Stimulated activated CD4-positive, alpha-beta T cell treated with anti-CD3 and anti-CD28 coated beads, Interleukin-2, amount 100 ng/mL, for 4 hours (primary cell): ENCODE measurements at regions not wholly inside any gene's neighbourhood (a gene's known extent, or its start where the extent isn't known, plus 50 kb on each side); places are given as distances from the start of the nearest gene placed in this dataset.
"Not testable (repeated sequence)": the region's sequence is repeated elsewhere in the genome, so short reads cannot be mapped to it uniquely, and the experiment has no call there.

ENCODE experiments used
- DNase-seq: peaks from one replicate; pipeline ENCODE4 v3.0.0-alpha.2; 2020; ENCODE audit warnings: low read depth

DNA sequence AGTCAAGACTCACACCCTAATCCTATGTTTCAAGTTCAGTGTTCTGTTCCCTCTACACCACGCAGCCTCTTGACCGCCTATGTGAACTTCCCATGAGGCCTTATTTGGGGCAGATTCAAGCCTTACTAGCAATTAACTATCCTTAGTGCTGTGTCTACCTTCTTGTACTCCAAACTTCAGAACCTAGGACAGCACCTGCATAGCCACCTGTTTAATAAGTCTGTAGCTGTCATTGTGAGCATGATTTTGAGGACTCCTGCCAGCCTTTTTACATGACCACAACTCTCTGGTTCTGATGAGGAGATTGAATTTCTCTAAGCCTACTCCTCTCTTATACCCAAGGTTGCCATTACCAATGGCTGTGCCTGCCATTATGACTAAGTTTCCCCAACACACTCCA lies 50.8 kb upstream of the PCSK1 start:
- DNase-seq: no peak

DNA sequence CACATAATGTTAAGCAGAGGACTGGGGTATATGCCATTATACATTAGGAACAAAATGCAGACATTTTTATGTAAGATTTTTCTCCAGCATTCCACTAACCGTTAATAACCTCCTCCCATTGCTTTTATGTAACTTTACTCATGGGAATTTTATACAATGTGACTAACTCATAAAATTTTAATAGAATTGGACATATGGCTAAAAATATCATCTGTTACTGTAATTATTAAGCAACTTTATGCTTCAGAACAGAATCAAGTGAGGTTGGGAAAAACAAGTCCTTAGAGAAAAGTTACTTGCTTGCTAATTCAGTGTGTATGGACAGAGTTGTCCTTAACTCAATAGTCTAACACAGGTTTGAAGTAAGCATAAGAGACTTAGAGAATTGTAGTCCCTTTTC lies 54.8 kb upstream of the PCSK1 start:
- no peak for DNase-seq

DNA sequence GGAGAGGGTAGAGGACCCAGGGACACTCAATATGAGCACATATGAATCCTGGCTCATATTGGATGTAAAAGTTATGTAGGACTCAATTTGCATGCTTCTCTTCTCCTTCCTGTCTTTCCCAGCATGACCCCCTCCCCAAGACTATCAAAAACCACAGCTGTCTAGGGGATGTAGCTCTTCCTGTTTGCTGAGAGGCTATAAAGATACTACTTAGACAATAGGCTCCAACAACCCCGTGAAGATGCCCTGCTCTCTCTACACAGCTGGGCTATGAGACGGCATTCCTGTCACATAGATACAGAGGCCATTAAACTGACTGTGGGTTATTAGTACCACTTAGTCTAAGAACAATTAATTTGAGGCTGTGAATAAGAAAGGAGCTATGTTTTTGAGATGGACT lies 56.5 kb upstream of the PCSK1 start:
- no peak for DNase-seq

DNA sequence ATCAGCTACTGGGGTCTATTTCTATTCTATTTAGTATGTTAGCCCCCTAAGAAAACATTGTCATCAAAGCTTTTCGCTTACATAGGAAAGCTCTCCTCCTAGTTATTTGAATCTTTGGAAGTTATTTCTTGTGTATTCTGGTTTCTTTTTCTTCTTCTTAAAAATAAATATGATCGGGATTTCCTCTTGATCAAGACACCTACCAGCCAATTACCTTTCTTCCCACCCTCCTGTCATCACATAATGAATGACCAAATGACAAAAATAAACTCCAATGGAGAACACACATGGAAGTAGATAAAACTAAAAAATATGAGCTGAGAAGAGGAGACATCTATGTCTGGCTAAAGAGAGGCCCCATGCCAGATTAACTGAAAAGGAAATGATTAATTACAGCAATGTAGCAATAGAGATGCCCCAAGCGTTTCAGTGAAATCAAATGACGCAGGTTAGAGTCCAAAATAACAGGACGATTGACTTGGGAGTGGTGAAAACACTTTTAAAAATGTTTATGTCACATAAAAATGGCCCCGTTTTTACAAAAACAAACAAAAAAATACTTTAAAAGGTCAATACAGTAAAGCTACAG lies 59.5 kb upstream of the PCSK1 start:
- no peak for DNase-seq

DNA sequence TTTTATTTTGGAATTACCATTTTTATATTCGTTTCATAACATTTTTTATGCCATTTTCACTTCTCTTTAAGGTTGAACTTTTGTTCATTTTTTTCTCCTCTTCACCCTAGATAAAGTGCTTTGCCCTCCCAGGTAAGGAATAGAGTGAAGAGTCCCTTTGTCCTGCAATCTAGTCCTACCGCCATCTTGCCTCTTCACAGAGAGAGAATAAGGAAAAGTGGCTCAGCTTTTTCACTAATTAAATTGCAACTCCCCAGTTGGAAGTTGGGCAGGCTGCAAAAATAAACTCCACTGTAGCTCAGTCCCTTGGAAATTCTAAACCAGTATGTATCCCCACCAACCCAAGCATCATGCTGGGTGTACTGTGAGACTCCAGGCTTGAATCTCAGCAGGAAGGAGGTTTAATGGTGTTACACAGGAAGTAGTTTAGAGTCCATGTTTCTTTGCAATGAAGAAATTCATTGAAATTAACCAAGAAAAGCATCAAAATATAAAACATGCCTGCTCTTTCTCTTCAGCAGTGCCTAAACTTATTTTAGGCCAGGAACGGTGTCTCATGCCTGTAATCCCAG lies 60.3 kb upstream of the PCSK1 start:
- DNase-seq: no peak

DNA sequence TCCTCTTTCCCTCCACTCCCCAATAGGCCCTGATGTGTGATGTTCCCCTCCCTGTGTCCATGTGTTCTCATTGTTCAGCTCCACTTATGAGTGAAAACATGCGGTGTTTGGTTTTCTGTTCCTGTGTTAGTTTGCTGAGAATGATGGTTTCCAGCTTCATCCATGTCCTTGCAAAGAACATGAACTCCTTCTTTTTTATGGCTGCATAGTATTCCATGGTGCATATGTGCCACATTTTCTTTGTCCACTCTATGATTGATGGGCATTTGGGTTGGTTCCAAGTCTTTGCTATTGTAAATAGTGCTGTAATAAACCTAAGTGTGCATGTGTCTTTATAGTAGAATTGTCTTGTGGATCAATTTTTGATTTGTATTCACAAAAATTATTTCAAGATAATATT lies 62.4 kb upstream of the PCSK1 start:
- not testable (repeated sequence) for DNase-seq

DNA sequence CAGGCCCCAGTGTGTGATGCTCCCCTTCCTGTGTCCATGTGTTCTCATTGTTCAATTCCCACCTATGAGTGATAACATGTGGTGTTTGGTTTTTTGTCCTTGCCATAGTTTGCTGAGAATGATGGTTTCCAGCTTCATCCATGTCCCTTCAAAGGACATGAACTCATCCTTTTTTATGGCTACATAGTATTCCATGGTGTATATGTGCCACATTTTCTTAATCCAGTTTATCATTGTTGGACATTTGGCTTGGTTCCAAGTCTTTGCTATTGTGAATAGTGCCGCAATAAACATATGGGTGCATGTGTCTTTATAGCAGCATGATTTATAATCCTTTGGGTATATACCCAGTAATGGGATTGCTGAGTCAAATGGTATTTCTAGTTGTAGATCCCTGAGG lies 64.0 kb upstream of the PCSK1 start:
- DNase-seq: not testable (repeated sequence)

DNA sequence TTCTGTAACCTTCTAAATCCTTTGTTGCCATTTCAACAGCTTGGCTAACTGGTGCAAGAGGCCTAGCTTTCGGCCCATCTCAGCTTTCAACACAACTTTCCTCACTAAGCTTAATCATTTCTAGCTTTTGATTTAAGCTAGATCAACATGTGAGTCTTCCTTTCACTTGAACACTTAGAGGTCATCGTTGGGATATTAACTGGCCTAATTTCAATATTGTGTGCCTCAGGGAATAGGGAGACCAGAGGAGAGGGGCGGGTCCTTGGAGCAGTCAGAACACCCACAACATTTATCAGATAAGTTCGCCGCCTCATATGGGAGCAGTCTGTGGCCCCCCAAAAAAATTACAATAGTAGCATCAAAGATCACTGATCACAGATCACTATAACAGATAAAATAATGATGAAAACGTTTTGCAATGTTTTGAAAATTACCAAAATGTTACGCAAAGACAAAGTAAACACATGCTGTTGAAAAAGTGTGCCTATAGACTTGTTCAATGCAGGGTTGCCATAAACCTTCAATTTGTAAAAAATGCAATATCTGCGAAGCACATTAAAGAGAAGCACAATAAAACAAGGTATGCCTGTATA lies 66.8 kb upstream of the PCSK1 start:
- no peak for DNase-seq

DNA sequence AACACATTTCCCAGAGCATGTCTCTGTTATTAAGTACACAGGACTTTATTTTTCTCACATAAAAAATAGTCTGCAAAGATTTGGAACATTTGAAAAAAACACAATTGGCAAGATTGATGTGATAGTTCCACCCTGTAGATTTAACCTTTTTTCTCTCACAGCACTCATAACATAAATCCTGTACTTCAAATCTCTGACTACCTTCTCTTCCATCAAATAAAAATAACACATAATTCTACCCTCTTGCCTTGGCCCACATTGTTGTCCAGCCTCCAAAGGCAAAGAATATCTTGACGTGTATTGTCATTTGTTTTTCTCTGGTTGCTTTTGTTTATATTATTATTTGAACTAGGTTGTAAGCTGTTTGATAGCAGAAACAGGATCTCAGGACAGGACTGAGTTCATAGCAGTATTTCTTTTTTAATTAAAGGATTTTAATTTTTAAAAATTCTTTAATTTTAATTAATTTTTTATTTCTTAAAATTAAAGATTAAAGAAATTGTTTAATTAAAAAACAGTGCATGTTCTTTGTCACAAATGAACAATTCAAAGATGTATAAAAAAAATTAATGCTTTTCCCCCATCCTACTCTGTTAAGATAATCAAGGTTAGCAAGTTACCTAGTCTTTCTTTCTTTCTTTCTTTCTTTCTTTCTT lies 69.1 kb upstream of the PCSK1 start:
- DNase-seq: no peak

DNA sequence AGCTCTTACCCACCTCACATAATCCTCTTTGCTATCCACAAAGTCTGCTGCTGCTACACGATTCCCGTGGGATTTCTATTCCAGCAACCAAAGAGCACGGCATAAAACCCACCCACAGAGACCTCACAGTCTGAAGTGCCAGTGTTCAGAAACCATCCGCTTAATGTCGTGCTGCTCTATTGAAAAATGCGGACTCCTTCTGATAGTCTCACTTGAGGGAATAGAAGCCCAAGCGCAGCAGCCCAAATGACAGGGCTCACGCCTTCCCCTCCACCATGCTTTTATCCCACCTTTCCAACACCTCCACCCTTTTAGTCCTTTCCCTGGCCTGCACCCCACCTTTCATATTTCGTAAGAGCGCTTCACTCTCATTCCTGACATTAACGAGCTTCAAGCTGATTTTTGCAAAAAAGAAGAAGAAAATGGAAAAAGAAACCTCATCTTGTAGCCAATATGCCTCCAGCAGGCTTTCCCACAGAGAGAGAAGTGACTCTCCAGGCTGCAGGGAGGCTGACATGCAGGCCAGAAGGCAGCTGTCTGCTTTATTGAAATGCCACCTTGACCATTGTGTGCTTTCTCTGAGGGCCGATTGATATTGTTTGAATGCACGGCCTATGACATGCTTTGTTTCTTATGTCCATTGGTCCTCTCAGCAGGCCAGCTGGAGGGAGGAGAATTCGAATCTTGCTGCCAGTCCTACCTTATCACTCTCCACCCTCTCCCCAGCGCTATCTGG lies 70.6 kb upstream of the PCSK1 start:
- no peak for DNase-seq

DNA sequence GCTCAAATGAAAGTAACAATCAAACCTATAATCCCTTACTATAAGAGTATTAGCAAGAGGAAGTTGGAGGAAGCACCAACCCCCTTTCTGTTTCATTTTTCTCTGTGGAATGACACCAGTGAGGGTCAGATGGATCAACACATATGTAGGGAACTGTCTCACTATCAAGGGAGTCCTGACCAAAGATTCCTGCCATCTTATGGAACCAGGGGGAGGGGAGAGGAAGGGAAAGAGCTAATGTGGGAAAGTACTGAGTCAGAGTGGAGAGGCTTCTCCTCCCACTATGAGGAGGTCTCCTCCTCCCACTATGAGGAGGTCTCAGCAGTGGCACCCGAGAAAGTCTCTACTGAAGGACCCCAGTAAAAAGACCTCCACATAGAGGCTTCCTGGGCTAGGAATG lies 73.3 kb upstream of the PCSK1 start:
- DNase-seq: no peak

DNA sequence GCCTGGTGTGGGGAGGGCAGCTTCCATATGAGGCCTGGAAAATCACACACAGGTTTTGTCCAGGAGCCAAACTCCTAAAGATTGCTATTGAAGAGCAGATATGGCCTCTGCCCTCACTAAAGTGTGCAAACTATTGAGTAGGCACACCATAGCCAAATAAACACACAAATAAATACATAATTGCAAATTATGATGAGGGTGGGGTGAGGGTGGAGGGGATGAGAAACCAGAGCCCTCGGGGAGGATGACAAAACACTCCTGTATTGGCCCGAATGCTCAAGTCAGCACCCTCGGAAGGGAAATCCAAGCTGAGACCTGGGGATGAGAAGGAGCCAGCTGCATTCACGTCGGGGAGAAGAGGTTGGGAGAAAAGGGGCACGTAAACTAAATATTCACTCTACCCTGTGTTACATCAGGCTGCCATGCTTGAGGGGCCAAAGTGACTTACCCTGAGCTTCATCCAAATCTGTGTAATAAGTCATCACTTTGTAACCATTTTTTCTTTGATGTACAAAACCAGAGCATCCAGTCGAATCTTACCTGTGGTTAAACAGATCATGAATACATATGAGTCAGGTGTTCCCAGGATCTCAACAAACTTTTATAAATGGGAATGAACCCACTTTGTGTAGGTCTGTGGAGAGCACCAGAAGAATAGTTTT lies 73.9 kb upstream of the PCSK1 start:
- DNase-seq: no peak

DNA sequence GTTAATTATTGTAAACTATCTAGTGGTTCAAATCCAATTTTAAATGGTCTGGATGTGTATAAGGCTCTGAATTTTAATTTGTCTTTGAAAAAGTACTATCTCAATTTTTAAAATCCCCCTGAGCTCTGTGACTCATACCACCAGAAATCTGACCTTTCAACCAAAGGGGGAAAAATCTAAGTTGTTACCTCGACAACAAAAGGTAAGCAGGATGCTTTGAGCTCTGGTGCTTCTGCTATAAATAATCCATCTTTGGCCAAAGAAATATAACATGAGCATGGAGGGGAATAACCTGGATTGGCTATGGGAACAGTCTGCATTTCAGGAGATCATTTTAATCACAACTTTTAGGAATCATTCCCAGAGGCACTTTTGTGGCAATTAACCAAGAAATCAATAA lies 76.3 kb upstream of the PCSK1 start:
- no peak for DNase-seq

DNA sequence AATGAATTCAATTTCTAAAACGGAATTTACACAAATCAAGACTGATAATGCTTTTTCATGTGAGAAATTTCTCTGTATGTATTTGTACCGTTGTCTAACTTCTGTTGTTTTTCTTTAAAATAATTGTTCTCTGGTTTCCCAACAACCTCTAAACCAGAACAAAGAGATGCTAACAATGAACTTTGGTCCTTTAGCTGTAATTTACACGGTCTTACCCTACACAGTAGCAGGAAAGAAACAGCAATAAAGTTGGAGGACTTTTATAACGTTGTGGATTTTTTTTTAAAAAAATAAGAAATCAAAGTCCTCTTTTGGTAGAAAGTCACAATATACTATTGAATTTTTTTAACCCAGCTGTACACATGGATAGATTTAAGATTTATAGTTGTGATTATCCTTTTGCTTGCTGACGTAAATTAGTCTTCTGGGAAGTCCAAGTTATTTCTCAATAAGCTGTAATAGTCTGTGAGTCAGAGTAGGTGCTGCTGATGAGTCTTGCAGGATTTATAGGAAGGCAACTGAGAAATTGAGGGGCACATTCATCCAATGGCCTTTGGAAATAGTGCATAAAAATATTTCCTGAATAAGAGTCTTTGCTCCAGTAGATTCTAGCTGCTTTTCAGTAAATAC lies 76.8 kb upstream of the PCSK1 start:
- DNase-seq: no peak

DNA sequence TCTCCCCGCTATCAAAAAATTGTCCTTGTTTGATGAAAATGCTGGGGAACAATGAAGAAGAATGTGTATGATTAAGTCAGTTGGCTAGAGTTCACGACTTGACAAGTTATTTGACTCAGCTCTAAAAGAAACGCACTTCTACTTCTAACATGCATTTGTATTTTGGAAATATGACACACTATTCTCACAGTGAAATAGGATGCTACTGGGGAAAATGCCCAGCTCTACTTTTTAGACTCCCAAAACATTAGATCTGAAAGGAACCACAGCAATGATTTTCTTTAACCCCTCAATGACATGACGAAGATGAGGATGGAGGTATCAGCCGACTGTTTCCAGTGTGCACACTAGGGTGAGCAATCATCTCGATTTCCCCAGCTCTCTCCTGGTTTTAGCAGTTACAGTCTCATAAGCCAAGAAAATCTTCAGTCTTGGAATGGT lies 83.6 kb upstream of the PCSK1 start:
- no peak for DNase-seq

DNA sequence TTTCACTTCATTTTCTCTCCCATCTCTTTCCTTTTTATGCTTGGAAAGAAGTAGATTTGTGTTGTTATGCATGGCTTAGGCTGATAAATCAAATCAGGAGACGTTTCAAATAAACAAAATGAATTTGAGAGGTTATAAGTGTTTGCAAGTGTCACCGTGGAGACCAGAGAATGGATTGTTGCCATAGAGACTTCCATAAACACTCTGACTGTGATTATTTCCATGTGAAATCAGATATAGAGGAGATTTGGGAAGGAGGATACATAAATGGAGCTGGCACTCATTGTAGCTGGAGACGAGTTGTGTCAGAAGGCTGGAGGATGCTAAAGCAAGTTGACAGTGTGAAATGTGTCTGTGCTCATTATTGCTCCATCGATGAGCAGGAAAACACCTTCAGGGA lies 84.2 kb upstream of the PCSK1 start:
- no peak for DNase-seq

DNA sequence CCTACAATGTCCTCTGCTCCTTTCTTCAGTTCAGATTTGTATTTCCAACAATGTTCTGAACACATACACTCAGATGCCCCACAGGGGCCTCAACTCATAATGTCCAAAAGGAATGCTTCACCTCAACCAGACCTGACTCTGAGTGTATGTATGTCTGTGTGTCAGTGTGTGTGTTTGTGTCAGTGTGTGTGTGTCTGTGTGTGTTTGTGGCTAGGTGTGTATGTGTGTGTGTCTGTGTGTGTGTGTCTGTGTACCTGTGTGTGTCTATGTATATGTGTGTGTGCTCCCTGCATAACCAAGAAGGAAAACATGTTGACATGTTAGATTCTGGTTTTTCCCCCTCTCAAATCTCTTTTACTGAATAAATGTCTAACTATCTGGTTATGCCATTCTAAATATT lies 87.3 kb upstream of the PCSK1 start:
- DNase-seq: no peak

DNA sequence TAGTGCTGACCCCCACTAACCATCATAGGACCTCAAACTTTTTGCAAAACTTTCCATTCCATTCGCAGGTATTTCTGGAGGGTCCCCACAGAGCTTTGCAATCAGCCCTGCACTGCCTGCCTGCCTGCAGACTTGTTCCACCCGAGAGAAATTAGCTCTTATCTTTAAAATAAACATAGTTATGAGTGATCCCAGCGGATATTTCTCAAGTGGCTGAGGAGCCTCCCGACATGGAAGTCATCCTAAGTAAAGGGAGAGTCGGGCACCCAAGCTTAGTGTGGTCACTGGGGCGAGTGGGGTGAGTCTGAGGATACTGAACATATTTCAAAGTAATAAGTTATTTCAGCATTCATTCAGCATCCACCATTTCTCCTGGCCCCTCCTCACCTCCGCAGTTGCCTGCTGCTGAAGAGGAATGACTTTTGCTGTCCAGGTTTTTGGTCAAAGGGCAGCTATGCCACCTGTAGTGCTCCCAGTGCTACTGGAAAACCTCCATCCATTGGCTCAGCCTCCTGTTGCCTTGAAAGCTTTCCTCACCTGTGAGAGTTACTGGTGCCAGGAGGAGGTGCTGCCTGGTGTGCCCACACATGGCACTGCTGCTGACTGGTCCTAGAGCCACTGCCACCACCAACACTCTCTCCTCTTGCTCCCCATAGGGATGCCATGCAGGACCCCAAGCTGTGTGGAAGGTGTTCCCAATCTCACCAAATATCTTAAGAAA lies 89.7 kb upstream of the PCSK1 start:
- DNase-seq: no peak

DNA sequence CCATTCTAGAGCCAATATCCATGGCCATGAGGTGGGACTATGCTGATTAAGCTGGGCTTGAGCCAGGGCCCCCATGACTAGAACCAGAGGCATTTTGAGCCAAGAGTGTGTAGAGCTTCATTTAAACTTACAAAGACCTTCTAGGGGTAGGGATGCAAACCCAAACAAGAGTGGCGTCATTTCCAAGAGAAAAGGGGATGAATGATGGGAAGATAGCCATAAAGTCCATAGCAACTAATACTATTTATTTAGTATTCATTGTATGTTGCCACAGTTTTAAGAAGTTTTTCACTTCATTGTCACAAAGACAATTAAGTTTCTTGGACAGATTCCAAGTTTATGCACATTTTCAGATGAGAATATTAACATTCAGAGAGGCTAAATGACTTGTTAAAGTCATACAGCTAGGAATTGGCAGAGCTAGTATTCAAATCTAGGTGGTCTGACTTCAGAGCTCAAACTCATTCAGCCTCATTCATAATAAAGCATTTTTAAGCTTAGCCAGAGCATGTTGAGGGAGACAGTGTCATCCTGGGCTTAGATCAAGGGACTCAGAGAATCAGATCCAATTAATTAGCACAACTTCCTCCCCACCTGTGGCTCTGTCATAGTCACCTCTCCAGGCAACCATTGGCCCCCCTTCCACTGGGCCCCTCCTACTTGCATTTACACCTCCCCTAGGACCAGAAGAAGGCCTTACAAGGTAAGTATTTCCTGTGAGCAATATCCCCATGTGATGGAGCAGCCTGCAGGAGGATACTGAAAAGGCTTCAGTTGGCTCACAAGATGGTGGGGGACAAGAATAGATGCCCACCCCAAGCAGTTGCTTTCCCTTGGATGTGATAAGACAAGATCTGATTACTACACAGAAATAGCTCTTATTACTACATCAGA lies 95.0 kb upstream of the PCSK1 start:
- no peak for DNase-seq

DNA sequence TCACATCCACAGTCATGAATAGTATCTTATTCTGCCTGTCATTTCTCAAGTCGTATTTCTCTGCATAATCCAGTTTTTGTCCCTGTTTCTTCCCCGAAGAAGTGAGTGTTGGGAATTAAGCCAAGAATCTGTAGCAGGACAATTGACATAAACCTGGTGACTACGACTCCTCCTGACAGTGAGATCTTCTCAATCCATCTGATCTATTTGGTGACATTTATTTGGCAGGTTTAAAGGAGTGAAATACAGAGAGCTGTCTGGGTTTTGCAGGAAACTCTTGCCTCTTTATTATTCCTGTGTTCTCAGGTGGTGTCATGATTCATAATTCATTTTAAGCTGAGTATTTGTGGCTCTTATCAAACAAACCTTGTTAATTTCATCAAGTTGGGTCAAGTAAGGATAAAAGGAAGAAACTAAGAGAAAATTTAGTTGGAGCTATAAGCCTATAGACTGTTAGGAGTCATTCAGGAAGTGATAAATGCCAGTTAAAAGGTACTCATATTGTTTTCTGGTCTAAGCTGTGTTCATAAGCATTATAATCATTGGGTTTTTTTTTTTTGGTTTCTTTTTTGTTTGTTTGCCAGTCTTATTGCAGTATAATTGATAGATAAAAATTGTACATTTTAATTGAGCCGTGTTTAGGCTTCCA lies 95.9 kb upstream of the PCSK1 start:
- DNase-seq: no peak
